Activated CD4-positive, alpha-beta memory T cell treated with anti-CD3 and anti-CD28 coated beads, Interleukin-2, amount 10 ng/mL, durations not matched to agents 7 days and 5 days (primary cell): ENCODE measurements at regions not wholly inside any gene's neighbourhood (a gene's known extent, or its start where the extent isn't known, plus 50 kb on each side); places are given as distances from the start of the nearest gene placed in this dataset.

ENCODE experiments used
- CTCF ChIA-PET: fragments of 350-600 bp; sonication (Branson Sonifier 250); formaldehyde crosslinking; loops from one replicate; lab custom pipeline; 2021; ENCODE audit warnings: antibody characterized with exemption, inconsistent platforms; lab: Charles Lee
- POLR2A ChIA-PET: fragments of 350-600 bp; sonication (Branson Sonifier 250); formaldehyde crosslinking; loops from one replicate; lab custom pipeline; 2021; ENCODE audit warnings: antibody characterized with exemption; lab: Charles Lee
- DNase-seq: peaks from one replicate; pipeline ENCODE4 v3.0.0-alpha.2; 2020
- H3K27ac Mint-ChIP-seq: one replicate; pipeline ENCODE4 v1.8.0; 2021; ENCODE audit warnings: mild to moderate bottlenecking, mixed read lengths
- H3K27me3 Mint-ChIP-seq: one replicate; pipeline ENCODE4 v1.8.0; 2021; ENCODE audit warnings: mixed read lengths
- H3K36me3 Mint-ChIP-seq: one replicate; pipeline ENCODE4 v1.8.0; 2021; ENCODE audit warnings: low read depth, mixed read lengths
- H3K4me1 Mint-ChIP-seq: one replicate; pipeline ENCODE4 v1.8.0; 2021; ENCODE audit warnings: mixed read lengths
- H3K4me3 Mint-ChIP-seq: one replicate; pipeline ENCODE4 v1.8.0; 2021; ENCODE audit warnings: mild to moderate bottlenecking, mixed read lengths
- H3K9me3 Mint-ChIP-seq: one replicate; pipeline ENCODE4 v1.8.0; 2021; ENCODE audit warnings: mixed read lengths

GRCh38 chr3:18830087-18830486 is 318.2 kb upstream of the KCNH8 start:
- H3K27me3 Mint-ChIP-seq = no peaks in the 10 kb centered on the region
- ChIA-PET CTCF (no interaction called here), POLR2A (no interaction called here)
- H3K4me3 Mint-ChIP-seq = no peak overlapping the region
- H3K9me3 Mint-ChIP-seq = no peaks in the 10 kb centered on the region
- H3K4me1 Mint-ChIP-seq = peaks cover 6% of the 10 kb centered on the region
- no peak overlapping the region for H3K27ac Mint-ChIP-seq
- DNase-seq = no peak
- no peaks in the 10 kb centered on the region for H3K36me3 Mint-ChIP-seq

- CTCF ChIA-PET = no interaction called here
- Mint-ChIP-seq H3K36me3 (no peaks in the 10 kb centered on the region), H3K27me3 (no peaks in the 10 kb centered on the region), H3K27ac (no peak overlapping the region), H3K9me3 (no peaks in the 10 kb centered on the region), H3K4me1 (peaks cover 6% of the 10 kb centered on the region), H3K4me3 (no peak overlapping the region)
- POLR2A ChIA-PET = no interaction called here
- no peak for DNase-seq
Measured at GRCh38 chr3:18828637-18829036, 319.7 kb upstream of the KCNH8 start.

GRCh38 chr3:18827664-18828063 is 320.6 kb upstream of the KCNH8 start:
- peaks cover 6% of the 10 kb centered on the region for H3K4me1 Mint-ChIP-seq
- H3K27me3 Mint-ChIP-seq = no peaks in the 10 kb centered on the region
- POLR2A ChIA-PET = no interaction called here
- no peaks in the 10 kb centered on the region for H3K9me3 Mint-ChIP-seq
- no peak overlapping the region for H3K27ac Mint-ChIP-seq
- CTCF ChIA-PET = no interaction called here
- no peak overlapping the region for H3K4me3 Mint-ChIP-seq
- H3K36me3 Mint-ChIP-seq = no peaks in the 10 kb centered on the region
- no peak for DNase-seq

- H3K27me3 Mint-ChIP-seq = no peaks in the 10 kb centered on the region
- peaks cover 6% of the 10 kb centered on the region for H3K4me1 Mint-ChIP-seq
- H3K27ac Mint-ChIP-seq = no peak overlapping the region
- H3K9me3 Mint-ChIP-seq = no peaks in the 10 kb centered on the region
- DNase-seq = no peak
- ChIA-PET POLR2A (no interaction called here), CTCF (no interaction called here)
- H3K4me3 Mint-ChIP-seq = no peak overlapping the region
- H3K36me3 Mint-ChIP-seq = no peaks in the 10 kb centered on the region
Measured at GRCh38 chr3:18825665-18826064, 322.6 kb upstream of the KCNH8 start.

GRCh38 chr3:18813300-18813699 is 335.0 kb upstream of the KCNH8 start:
- Mint-ChIP-seq H3K4me3 (no peak overlapping the region), H3K9me3 (no peaks in the 10 kb centered on the region), H3K27me3 (no peaks in the 10 kb centered on the region), H3K36me3 (no peaks in the 10 kb centered on the region), H3K27ac (no peak overlapping the region), H3K4me1 (peaks cover 6% of the 10 kb centered on the region)
- ChIA-PET POLR2A (no interaction called here), CTCF (no interaction called here)
- DNase-seq = no peak

GRCh38 chr3:18812316-18812715 is 336.0 kb upstream of the KCNH8 start:
- Mint-ChIP-seq H3K27ac (no peak overlapping the region), H3K27me3 (no peaks in the 10 kb centered on the region), H3K36me3 (no peaks in the 10 kb centered on the region), H3K4me3 (no peak overlapping the region), H3K4me1 (peaks cover 6% of the 10 kb centered on the region), H3K9me3 (no peaks in the 10 kb centered on the region)
- CTCF ChIA-PET = no interaction called here
- DNase-seq = no peak
- POLR2A ChIA-PET = no interaction called here

GRCh38 chr3:18810306-18810661 is 338.0 kb upstream of the KCNH8 start:
- no peaks in the 10 kb centered on the region for H3K36me3 Mint-ChIP-seq
- H3K4me1 Mint-ChIP-seq = peaks cover 6% of the 10 kb centered on the region
- ChIA-PET CTCF (no interaction called here), POLR2A (no interaction called here)
- H3K27me3 Mint-ChIP-seq = peaks cover 1% of the 10 kb centered on the region
- no peak overlapping the region for H3K27ac Mint-ChIP-seq
- no peak for DNase-seq
- no peak overlapping the region for H3K4me3 Mint-ChIP-seq
- H3K9me3 Mint-ChIP-seq = no peaks in the 10 kb centered on the region

GRCh38 chr3:18809640-18810305 is 338.5 kb upstream of the KCNH8 start:
- peaks cover 6% of the 10 kb centered on the region for H3K4me1 Mint-ChIP-seq
- POLR2A ChIA-PET = no interaction called here
- H3K4me3 Mint-ChIP-seq = no peak overlapping the region
- no peak overlapping the region for H3K27ac Mint-ChIP-seq
- H3K36me3 Mint-ChIP-seq = no peaks in the 10 kb centered on the region
- DNase-seq = no peak
- no peaks in the 10 kb centered on the region for H3K9me3 Mint-ChIP-seq
- peaks cover 3% of the 10 kb centered on the region for H3K27me3 Mint-ChIP-seq
- CTCF ChIA-PET = no interaction called here

GRCh38 chr3:18808429-18808828 is 339.9 kb upstream of the KCNH8 start:
- Mint-ChIP-seq H3K27ac (no peak overlapping the region), H3K4me3 (no peak overlapping the region), H3K9me3 (no peaks in the 10 kb centered on the region), H3K36me3 (no peaks in the 10 kb centered on the region), H3K4me1 (peaks cover 6% of the 10 kb centered on the region), H3K27me3 (peaks cover 5% of the 10 kb centered on the region)
- CTCF ChIA-PET = no interaction called here
- no peak for DNase-seq
- POLR2A ChIA-PET = no interaction called here

GRCh38 chr3:18807593-18807992 is 340.7 kb upstream of the KCNH8 start:
- Mint-ChIP-seq H3K27ac (no peak overlapping the region), H3K9me3 (no peaks in the 10 kb centered on the region), H3K4me1 (peaks cover 6% of the 10 kb centered on the region), H3K4me3 (no peak overlapping the region), H3K27me3 (peaks cover 5% of the 10 kb centered on the region), H3K36me3 (no peaks in the 10 kb centered on the region)
- ChIA-PET CTCF (no interaction called here), POLR2A (no interaction called here)
- no peak for DNase-seq

- ChIA-PET CTCF (no interaction called here), POLR2A (no interaction called here)
- DNase-seq = no peak
- Mint-ChIP-seq H3K4me1 (peaks cover 6% of the 10 kb centered on the region), H3K27me3 (peaks cover 5% of the 10 kb centered on the region), H3K36me3 (no peaks in the 10 kb centered on the region), H3K9me3 (no peaks in the 10 kb centered on the region), H3K4me3 (no peak overlapping the region), H3K27ac (no peak overlapping the region)
Measured at GRCh38 chr3:18806633-18807032, 341.7 kb upstream of the KCNH8 start.

GRCh38 chr3:18797378-18797777 is 350.9 kb upstream of the KCNH8 start:
- Mint-ChIP-seq H3K4me3 (no peak overlapping the region), H3K9me3 (no peaks in the 10 kb centered on the region), H3K27me3 (no peaks in the 10 kb centered on the region), H3K4me1 (no peaks in the 10 kb centered on the region), H3K36me3 (no peaks in the 10 kb centered on the region), H3K27ac (no peak overlapping the region)
- no peak for DNase-seq
- CTCF ChIA-PET = no interaction called here
- POLR2A ChIA-PET = no interaction called here

- Mint-ChIP-seq H3K36me3 (no peaks in the 10 kb centered on the region), H3K27me3 (no peaks in the 10 kb centered on the region), H3K4me1 (peaks cover 2% of the 10 kb centered on the region), H3K9me3 (no peaks in the 10 kb centered on the region), H3K27ac (no peak overlapping the region), H3K4me3 (no peak overlapping the region)
- no peak for DNase-seq
- ChIA-PET CTCF (no interaction called here), POLR2A (no interaction called here)
Measured at GRCh38 chr3:18795078-18795477, 353.2 kb upstream of the KCNH8 start.

GRCh38 chr3:18791752-18792151 is 356.6 kb upstream of the KCNH8 start:
- DNase-seq = no peak
- H3K4me3 Mint-ChIP-seq = no peak overlapping the region
- ChIA-PET CTCF (interaction anchor here (1.4 kb wide), 1 partner anchor 10 kb away, joined by 3 read pairs; no protein-coding TSS in a partner anchor), POLR2A (interaction anchor here (0.9 kb wide), 1 partner anchor 1049 kb away, joined by 3 read pairs; the partner anchor contains the start of gene TBC1D5)
- no peaks in the 10 kb centered on the region for H3K9me3 Mint-ChIP-seq
- H3K27me3 Mint-ChIP-seq = no peaks in the 10 kb centered on the region
- H3K27ac Mint-ChIP-seq = no peak overlapping the region
- H3K36me3 Mint-ChIP-seq = no peaks in the 10 kb centered on the region
- H3K4me1 Mint-ChIP-seq = peaks cover 2% of the 10 kb centered on the region
